ENCODE measurements at regions not wholly inside any gene's neighbourhood (a gene's known extent, or its start where the extent isn't known, plus 50 kb on each side); places are given as distances from the start of the nearest gene placed in this dataset.

DNA sequence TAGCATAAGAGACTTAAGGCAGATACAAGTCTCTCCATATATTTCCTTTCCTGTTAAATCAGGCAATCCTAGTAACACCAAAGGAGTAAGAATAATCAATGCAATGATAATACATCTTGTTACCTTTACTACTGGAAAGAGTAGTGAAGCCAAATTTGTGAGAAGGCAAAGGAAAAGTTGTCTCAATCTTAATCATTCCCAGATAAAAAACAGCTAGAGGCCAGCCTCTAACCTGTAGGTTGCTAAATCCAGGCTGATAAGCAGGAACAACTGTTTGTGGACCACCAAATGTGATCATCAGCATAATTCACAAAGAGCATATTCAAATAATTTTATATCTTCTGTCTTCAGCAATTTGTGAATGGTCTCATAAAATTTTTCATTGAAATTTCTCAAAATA lies 189.2 kb upstream of the ADGRB3 start:
- no peak overlapping the region for H3K9ac ChIP-seq (ENCODE audit: control insufficient read depth, insufficient read depth, low read length)
- ChIA-PET CTCF (no interaction called here), POLR2A (no interaction called here), RAD21 (ENCODE audit: unreplicated experiment) (no interaction called here), SMC1A (ENCODE audit: uncharacterized antibody, unreplicated experiment) (no interaction called here)
- no peak overlapping the region for H3K27ac ChIP-seq (ENCODE audit: control insufficient read depth, insufficient read depth)
- H3K36me3 ChIP-seq (ENCODE audit: control insufficient read depth in 2 of 2, insufficient read depth in 2 of 2, low read length in 1 of 2) = no peaks in the 10 kb centered on the region
- H3K79me2 ChIP-seq (ENCODE audit: control insufficient read depth, insufficient read depth, low read length) = no peaks in the 10 kb centered on the region
- no peak for DNase-seq (ENCODE audit: low read depth, low spot score)
- no peak overlapping the region for H3K4me2 ChIP-seq (ENCODE audit: control insufficient read depth, insufficient read depth)
- FAIRE-seq = no peak
- H2AFZ ChIP-seq (ENCODE audit: control insufficient read depth, low read depth, low read length) = no peak overlapping the region
- H3K4me1 ChIP-seq (ENCODE audit: control insufficient read depth, insufficient read depth, low read length) = no peaks in the 10 kb centered on the region
- no TSS peak for BruUV-seq (replicated peaks)
- intact Hi-C loops (cut with micrococcal nuclease; ENCODE audit: unreplicated experiment) (no loop called here), in situ Hi-C loops (cut with MboI) (no loop called here)
- no peaks in the 10 kb centered on the region for H4K20me1 ChIP-seq (ENCODE audit: control insufficient read depth, insufficient read depth)
- no peak for TF ChIP-seq SMARCA5 (IDR thresholded peaks at IDR 0.05)
- TF ChIP-seq TAF1 (IDR thresholded peaks at IDR 0.05; ENCODE audit: borderline replicate concordance, low read depth, low read length) = no peak
- TF ChIP-seq REST (IDR thresholded peaks at IDR 0.05; ENCODE audit: low read depth, low read length) = no peak
- TF ChIP-seq IRF3 (IDR thresholded peaks at IDR 0.05) = no peak
- no peak for TF ChIP-seq ZZZ3 (IDR thresholded peaks at IDR 0.05; ENCODE audit: control insufficient read depth, insufficient read length, low read depth)
- no peak for TF ChIP-seq JUND (IDR thresholded peaks at IDR 0.05; ENCODE audit: low read depth, low read length)
- H3K9me3 ChIP-seq (replicated peaks; ENCODE audit: control insufficient read depth, insufficient read depth, low read length) = no peaks in the 10 kb centered on the region
- no peaks in the 10 kb centered on the region for H3K27me3 ChIP-seq (replicated peaks in 1 of 2; ENCODE audit: control insufficient read depth in 2 of 2, insufficient read depth in 2 of 2, low read length in 1 of 2)
- no peak for ATAC-seq
- H3K4me3 ChIP-seq = no peak overlapping the region
